ENCODE measurements at regions not wholly inside any gene's neighbourhood (a gene's known extent, or its start where the extent isn't known, plus 50 kb on each side); places are given as distances from the start of the nearest gene placed in this dataset.
"Not testable (repeated sequence)": the region's sequence is repeated elsewhere in the genome, so short reads cannot be mapped to it uniquely, and the experiment has no call there.

DNA sequence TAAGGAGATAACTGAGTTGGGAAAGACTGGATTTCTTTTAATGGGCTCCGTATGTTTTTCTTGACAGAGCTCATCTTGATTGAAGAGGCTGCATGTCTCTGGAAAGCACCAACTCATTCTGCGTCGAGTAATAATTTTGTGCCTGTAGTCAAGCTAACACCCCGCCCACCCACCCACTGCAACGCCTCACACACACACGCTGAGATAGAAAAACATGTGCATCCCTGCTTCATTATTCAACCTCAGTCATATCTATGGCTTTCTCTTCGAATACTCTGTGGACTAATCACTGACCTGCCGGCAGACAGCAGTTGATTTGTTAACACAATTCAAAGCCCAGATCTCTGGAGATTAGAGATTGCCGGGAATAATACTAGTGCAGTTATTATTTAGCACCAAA, 220.2 kb upstream of the TOM1L1 start:
- no peak overlapping the region for H3K27ac Mint-ChIP-seq (ENCODE audit: unreplicated experiment)
- DNase-seq, result no peak
- H3K4me3 Mint-ChIP-seq (ENCODE audit: unreplicated experiment), result no peak overlapping the region
- no peaks in the 10 kb centered on the region for H3K27me3 Mint-ChIP-seq (ENCODE audit: unreplicated experiment)
- no peaks in the 10 kb centered on the region for H3K4me1 Mint-ChIP-seq (ENCODE audit: low read depth, unreplicated experiment)
- TF ChIP-seq, protein P1, sequence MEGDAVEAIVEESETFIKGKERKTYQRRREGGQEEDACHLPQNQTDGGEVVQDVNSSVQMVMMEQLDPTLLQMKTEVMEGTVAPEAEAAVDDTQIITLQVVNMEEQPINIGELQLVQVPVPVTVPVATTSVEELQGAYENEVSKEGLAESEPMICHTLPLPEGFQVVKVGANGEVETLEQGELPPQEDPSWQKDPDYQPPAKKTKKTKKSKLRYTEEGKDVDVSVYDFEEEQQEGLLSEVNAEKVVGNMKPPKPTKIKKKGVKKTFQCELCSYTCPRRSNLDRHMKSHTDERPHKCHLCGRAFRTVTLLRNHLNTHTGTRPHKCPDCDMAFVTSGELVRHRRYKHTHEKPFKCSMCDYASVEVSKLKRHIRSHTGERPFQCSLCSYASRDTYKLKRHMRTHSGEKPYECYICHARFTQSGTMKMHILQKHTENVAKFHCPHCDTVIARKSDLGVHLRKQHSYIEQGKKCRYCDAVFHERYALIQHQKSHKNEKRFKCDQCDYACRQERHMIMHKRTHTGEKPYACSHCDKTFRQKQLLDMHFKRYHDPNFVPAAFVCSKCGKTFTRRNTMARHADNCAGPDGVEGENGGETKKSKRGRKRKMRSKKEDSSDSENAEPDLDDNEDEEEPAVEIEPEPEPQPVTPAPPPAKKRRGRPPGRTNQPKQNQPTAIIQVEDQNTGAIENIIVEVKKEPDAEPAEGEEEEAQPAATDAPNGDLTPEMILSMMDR (IDR thresholded peaks at IDR 0.05; ENCODE audit: partially characterized antibody, unreplicated experiment), result no peak
- H3K36me3 Mint-ChIP-seq (ENCODE audit: unreplicated experiment), result no peaks in the 10 kb centered on the region
- peaks cover 2% of the 10 kb centered on the region for H3K9me3 Mint-ChIP-seq (ENCODE audit: unreplicated experiment)

GRCh38 chr17:54694287-54694887, 206.3 kb upstream of the TOM1L1 start:
- TF ChIP-seq, protein P1 (IDR thresholded peaks at IDR 0.05; ENCODE audit: partially characterized antibody, unreplicated experiment), result no peak
- Mint-ChIP-seq H3K9me3 (ENCODE audit: unreplicated experiment) (no peaks in the 10 kb centered on the region), H3K27me3 (ENCODE audit: unreplicated experiment) (no peaks in the 10 kb centered on the region)

DNA sequence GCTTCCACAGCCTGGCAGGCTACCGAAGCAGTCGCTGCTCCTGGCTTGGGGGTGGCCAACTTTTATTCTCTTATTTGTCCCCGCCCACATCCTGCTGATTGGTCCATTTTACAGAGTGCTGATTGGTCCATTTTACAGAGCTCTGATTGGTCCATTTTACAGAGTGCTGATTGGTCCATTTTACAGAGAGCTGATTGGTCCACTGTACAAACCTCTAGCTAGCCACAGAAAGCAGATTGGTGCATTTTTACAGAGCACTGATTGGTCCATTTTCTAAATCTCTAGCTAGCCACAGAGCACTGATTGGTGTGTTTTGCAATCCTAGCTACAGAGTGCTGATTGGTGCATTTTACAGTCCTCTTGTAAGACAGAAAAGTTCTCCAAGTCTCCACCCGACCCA, 187.9 kb upstream of the TOM1L1 start:
- not testable (repeated sequence) for H3K9me3 Mint-ChIP-seq (ENCODE audit: unreplicated experiment); H3K4me1 Mint-ChIP-seq (ENCODE audit: low read depth, unreplicated experiment); H3K36me3 Mint-ChIP-seq (ENCODE audit: unreplicated experiment); H3K4me3 Mint-ChIP-seq (ENCODE audit: unreplicated experiment); H3K27ac Mint-ChIP-seq (ENCODE audit: unreplicated experiment); H3K27me3 Mint-ChIP-seq (ENCODE audit: unreplicated experiment); DNase-seq

More at GRCh38 chr17:54694287-54694887, 206.3 kb upstream of the TOM1L1 start:
- Mint-ChIP-seq H3K4me1 (ENCODE audit: low read depth, unreplicated experiment) (no peaks in the 10 kb centered on the region), H3K4me3 (ENCODE audit: unreplicated experiment) (no peak overlapping the region), H3K27ac (ENCODE audit: unreplicated experiment) (no peak overlapping the region), H3K36me3 (ENCODE audit: unreplicated experiment) (no peaks in the 10 kb centered on the region)
- DNase-seq, result no peak

DNA sequence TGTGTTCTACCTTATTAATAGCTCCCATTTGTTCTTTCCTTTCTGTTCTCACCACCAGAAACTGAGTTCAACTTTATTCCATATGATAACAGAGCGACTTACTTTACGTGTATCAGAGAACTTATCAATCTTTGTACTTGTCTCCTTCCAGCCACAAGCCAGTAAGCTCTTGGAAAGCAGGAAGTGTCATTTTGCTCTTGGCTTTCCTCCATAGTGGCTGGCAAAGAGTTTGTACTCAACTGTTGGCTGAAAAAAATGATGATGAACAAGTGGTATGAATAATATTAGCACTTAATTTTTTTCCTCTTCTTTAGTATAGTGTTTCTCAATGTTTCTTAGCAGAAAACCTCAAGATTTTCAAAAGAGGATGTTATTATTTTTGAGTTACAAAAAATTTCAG, 182.4 kb upstream of the TOM1L1 start:
- Mint-ChIP-seq H3K4me1 (ENCODE audit: low read depth, unreplicated experiment) (no peaks in the 10 kb centered on the region), H3K36me3 (ENCODE audit: unreplicated experiment) (no peaks in the 10 kb centered on the region), H3K27ac (ENCODE audit: unreplicated experiment) (no peak overlapping the region), H3K9me3 (ENCODE audit: unreplicated experiment) (no peaks in the 10 kb centered on the region), H3K27me3 (ENCODE audit: unreplicated experiment) (no peaks in the 10 kb centered on the region), H3K4me3 (ENCODE audit: unreplicated experiment) (no peak overlapping the region)
- TF ChIP-seq, protein P1 (IDR thresholded peaks at IDR 0.05; ENCODE audit: partially characterized antibody, unreplicated experiment), result no peak
- DNase-seq, result no peak

GRCh38 chr17:54727624-54728023, 173.0 kb upstream of the TOM1L1 start:
- H3K27me3 Mint-ChIP-seq (ENCODE audit: unreplicated experiment), result no peaks in the 10 kb centered on the region
- no peak for DNase-seq
- H3K9me3 Mint-ChIP-seq (ENCODE audit: unreplicated experiment), result peaks cover 4% of the 10 kb centered on the region
- TF ChIP-seq, protein P1 (IDR thresholded peaks at IDR 0.05; ENCODE audit: partially characterized antibody, unreplicated experiment), result no peak
- no peak overlapping the region for H3K4me3 Mint-ChIP-seq (ENCODE audit: unreplicated experiment)
- H3K36me3 Mint-ChIP-seq (ENCODE audit: unreplicated experiment), result no peaks in the 10 kb centered on the region
- no peaks in the 10 kb centered on the region for H3K4me1 Mint-ChIP-seq (ENCODE audit: low read depth, unreplicated experiment)
- no peak overlapping the region for H3K27ac Mint-ChIP-seq (ENCODE audit: unreplicated experiment)
